Kidney (tissue), 13 donors: ENCODE measurements at regions not wholly inside any gene's neighbourhood (a gene's known extent, or its start where the extent isn't known, plus 50 kb on each side); places are given as distances from the start of the nearest gene placed in this dataset.
A peak's percentile ranks its signal among the peaks of the same experiment; 100 is the strongest.

ENCODE experiments used
- DNase-seq, 5 donors: peaks; one replicate each; pipeline ENCODE4 v3.0.0-alpha.2; 2013 to 2020
- FAIRE-seq: peaks from 2 replicates; lab custom pipeline; 2012; peaks lifted over from hg19 to GRCh38; lab: Jason Lieb, UNC
- H3K27ac ChIP-seq, 2 donors: one replicate each; pipeline ENCODE4 v1.7.0; 2013; ENCODE audit warnings: low read depth in 2 of 2, low read length in 2 of 2, inconsistent platforms in 1 of 2
- H3K27me3 ChIP-seq: one replicate; pipeline ENCODE4 v1.7.1; 2013; ENCODE audit warnings: low read length, inconsistent platforms; ENCODE audit not compliant: control insufficient read depth, insufficient read depth
- H3K36me3 ChIP-seq, 3 donors: one replicate each; pipeline versions ENCODE4 v1.7.0 to v1.7.1; 2013; ENCODE audit warnings: low read length in 3 of 3, control low read depth in 1 of 3, inconsistent platforms in 1 of 3; ENCODE audit not compliant: insufficient read depth in 3 of 3, control insufficient read depth in 2 of 3
- H3K4me1 ChIP-seq, 3 donors: one replicate each; pipeline versions ENCODE4 v1.7.0 to v1.7.1; 2013; ENCODE audit warnings: low read length in 3 of 3, inconsistent platforms in 1 of 3, low read depth in 1 of 3; ENCODE audit not compliant: control insufficient read depth in 2 of 3, insufficient read depth in 2 of 3
- H3K4me3 ChIP-seq, 3 donors: one replicate each; pipeline versions ENCODE4 v1.7.0 to v1.8.1; 2013; ENCODE audit warnings: low read length in 3 of 3, control low read depth in 1 of 3, inconsistent platforms in 1 of 3
- H3K9ac ChIP-seq, 3 donors: one replicate each; pipeline versions ENCODE4 v1.7.0 to v1.7.1; 2013; ENCODE audit warnings: low read length in 3 of 3, control low read depth in 1 of 3, inconsistent platforms in 1 of 3
- H3K9me3 ChIP-seq, 3 donors: one replicate each; pipeline versions ENCODE4 v1.7.0 to v1.7.1; 2013; ENCODE audit warnings: low read length in 3 of 3, control low read depth in 1 of 3, inconsistent platforms in 1 of 3; ENCODE audit not compliant: control insufficient read depth in 2 of 3, insufficient read depth in 1 of 3
- CTCF ChIP-seq: IDR thresholded peaks from 3 replicates; pipeline ENCODE4 v1.5.1; 2012; ENCODE audit warnings: mild to moderate bottlenecking, moderate library complexity, borderline replicate concordance; ENCODE audit not compliant: insufficient read depth; ENCODE audit errors: extremely low read depth
- intact Hi-C: fragments of 100-400 bp; cut with DNase I; formaldehyde crosslinking; loops from one replicate; pipeline ENCODE4 v1.11.1; 2022
- donor health status: control.
- donor health status: control.
- donor health status: control.
- donor health status: control.
- donor health status: control.
- donor health status: DM: yes; HTN: yes; CAD: no.
- donor health status: Normal renal cell carcinoma (clear cell type).

- Histone ChIP-seq H3K9me3 (no peaks in the 10 kb centered on the region), H3K27ac (peak overlapping the region in 1 of 2 donors; percentile 3), H3K4me1 (peaks cover 0 to 5% (median 0%) of the 10 kb centered on the region in 3 donors), H3K4me3 (no peak overlapping the region), H3K27me3 (no peaks in the 10 kb centered on the region), H3K36me3 (no peaks in the 10 kb centered on the region), H3K9ac (no peak overlapping the region)
- intact Hi-C loops = no loop called here
- no peak for TF ChIP-seq CTCF
- DNase-seq (peak; percentile 43 to 91 (median 69)), FAIRE-seq (no peak)
Observed at GRCh38 chr13:34156841-34157365, 339.0 kb downstream of the RFC3 start.

- Histone ChIP-seq H3K4me1 (peaks cover 0 to 5% (median 0%) of the 10 kb centered on the region in 3 donors), H3K9me3 (no peaks in the 10 kb centered on the region), H3K36me3 (no peaks in the 10 kb centered on the region), H3K9ac (no peak overlapping the region), H3K27ac (no peak overlapping the region), H3K27me3 (no peaks in the 10 kb centered on the region), H3K4me3 (no peak overlapping the region)
- intact Hi-C loops = no loop called here
- DNase-seq (no peak), FAIRE-seq (no peak)
- TF ChIP-seq CTCF = no peak
Observed at GRCh38 chr13:34159946-34160345, 342.0 kb downstream of the RFC3 start.

- no peak for TF ChIP-seq CTCF
- peak in 2 of 5 donors; percentile 70 to 85 for DNase-seq
- no peaks in the 10 kb centered on the region for H3K27me3 ChIP-seq
- FAIRE-seq = peak; percentile 17
- intact Hi-C loops = no loop called here
- peak overlapping the region in 1 of 3 donors; percentile 2 for H3K4me3 ChIP-seq
- H3K36me3 ChIP-seq = no peaks in the 10 kb centered on the region
- H3K9ac ChIP-seq = peak overlapping the region in 1 of 3 donors; percentile 25
- peaks cover 0 to 5% (median 0%) of the 10 kb centered on the region in 3 donors for H3K4me1 ChIP-seq
- no peaks in the 10 kb centered on the region for H3K9me3 ChIP-seq
- peak overlapping the region; percentile 22 to 73 for H3K27ac ChIP-seq
Observed at GRCh38 chr13:34161931-34162543, 344.1 kb downstream of the RFC3 start.
